Spleen (tissue), 7 donors: ENCODE measurements at regions not wholly inside any gene's neighbourhood (a gene's known extent, or its start where the extent isn't known, plus 50 kb on each side); places are given as distances from the start of the nearest gene placed in this dataset.

ENCODE experiments used
- CTCF ChIP-seq, 11 experiments: fragments of 200-600 bp in 7 of 11; fragments of 450-650 bp in 4 of 11; sonication (generic) in 4 of 11; IDR thresholded peaks in 8 of 11; conservative IDR thresholded peaks in 3 of 11; 1 replicate in 7 of 11; 2 replicates in 4 of 11; pipeline versions ENCODE4 v1.4.0 to v1.8.0; 2016 to 2021; ENCODE audit warnings: antibody characterized with exemption in 11 of 11, inconsistent platforms in 4 of 11, mild to moderate bottlenecking in 1 of 11
- POLR2A ChIP-seq, 3 donors: fragments of 450-650 bp; IDR thresholded peaks; one replicate each; pipeline ENCODE4 v1.5.1; 2017; ENCODE audit warnings: antibody characterized with exemption in 3 of 3, mild to moderate bottlenecking in 1 of 3
- POLR2AphosphoS5 ChIP-seq, 3 donors: sonication (generic); formaldehyde crosslinking; IDR thresholded peaks; one replicate each; pipeline ENCODE4 v1.5.1; 2017; ENCODE audit warnings: antibody characterized with exemption in 3 of 3
- donor health status: DM: no; HTN: no; CAD: no; lungs with moderate emphysema.
- donor health status: DM: no; HTN: no; CAD: no.
- donor health status: DM: no; HTN: no; CAD: no.

- no peak for TF ChIP-seq CTCF (IDR thresholded peaks at IDR 0.05 in 8 of 11, conservative IDR thresholded peaks at IDR 0.05 in 3 of 11)
- no peak for TF ChIP-seq POLR2A (IDR thresholded peaks at IDR 0.05)
- no peak for TF ChIP-seq POLR2AphosphoS5 (IDR thresholded peaks at IDR 0.05)
Observed at GRCh38 chr1:95701450-95702173, 467.6 kb downstream of the RWDD3 start.
